HG03175 (cell line): ENCODE measurements at regions not wholly inside any gene's neighbourhood (a gene's known extent, or its start where the extent isn't known, plus 50 kb on each side); places are given as distances from the start of the nearest gene placed in this dataset.
A peak's percentile ranks its signal among the peaks of the same experiment; 100 is the strongest.

Experiments used
- ATAC-seq: cut with Tn5 transposase; IDR thresholded peaks from one replicate; pipeline ENCODE4 v1.9.1; 2021; ENCODE audit warnings: mild to moderate bottlenecking, moderate library complexity; ENCODE audit not compliant: unreplicated experiment

GRCh38 chr7:108686494-108686893, 116.8 kb downstream of the DNAJB9 start:
- ATAC-seq, result no peak

- no peak for ATAC-seq
These were observed 127.6 kb downstream of the DNAJB9 start for GRCh38 chr7:108697254-108697653.

GRCh38 chr7:108711611-108712010, 141.9 kb downstream of the DNAJB9 start:
- ATAC-seq, result no peak

- ATAC-seq, result no peak
These were observed 147.1 kb downstream of the DNAJB9 start for GRCh38 chr7:108716783-108717182.

- no peak for ATAC-seq
These were observed 148.1 kb downstream of the DNAJB9 start for GRCh38 chr7:108717781-108718180.

GRCh38 chr7:108719631-108720030, 150.0 kb downstream of the DNAJB9 start:
- ATAC-seq, result no peak

- ATAC-seq, result no peak
These were observed 152.9 kb downstream of the DNAJB9 start for GRCh38 chr7:108722561-108722960.

- ATAC-seq, result no peak
These were observed 153.7 kb downstream of the DNAJB9 start for GRCh38 chr7:108723381-108723814.

- ATAC-seq, result no peak
These were observed 154.8 kb downstream of the DNAJB9 start for GRCh38 chr7:108724251-108725100.

- ATAC-seq, result no peak
These were observed 166.1 kb downstream of the DNAJB9 start for GRCh38 chr7:108735814-108736213.

GRCh38 chr7:108736221-108736891, 166.7 kb downstream of the DNAJB9 start:
- no peak for ATAC-seq

GRCh38 chr7:108770981-108771745, 201.5 kb downstream of the DNAJB9 start:
- ATAC-seq, result no peak

GRCh38 chr7:108771853-108772252, 202.2 kb downstream of the DNAJB9 start:
- ATAC-seq, result no peak

GRCh38 chr7:108777966-108778365, 208.3 kb downstream of the DNAJB9 start:
- ATAC-seq, result no peak

GRCh38 chr7:108789451-108789850, 219.8 kb downstream of the DNAJB9 start:
- no peak for ATAC-seq

- no peak for ATAC-seq
These were observed 224.8 kb downstream of the DNAJB9 start for GRCh38 chr7:108794466-108794865.

- no peak for ATAC-seq
These were observed 233.0 kb downstream of the DNAJB9 start for GRCh38 chr7:108802650-108803049.

GRCh38 chr7:108805808-108806397, 236.2 kb downstream of the DNAJB9 start:
- peak; percentile 65 for ATAC-seq

GRCh38 chr7:108808549-108809266, 239.0 kb downstream of the DNAJB9 start:
- no peak for ATAC-seq

GRCh38 chr7:108809356-108809755, 239.7 kb downstream of the DNAJB9 start:
- ATAC-seq, result no peak
